WI38 (cell line): ENCODE measurements at regions not wholly inside any gene's neighbourhood (a gene's known extent, or its start where the extent isn't known, plus 50 kb on each side); places are given as distances from the start of the nearest gene placed in this dataset.

ENCODE experiments used
- H3K4me3 ChIP-seq: 2 replicates; pipeline ENCODE4 v1.5.1; 2011; ENCODE audit warnings: low read depth, mild to moderate bottlenecking, control low read depth, low read length
- TF ChIP-seq, protein P1 (sequence below): IDR thresholded peaks from 2 replicates; pipeline ENCODE4 v1.5.1; 2012; ENCODE audit warnings: low read depth, mild to moderate bottlenecking, control low read depth, low read length

DNA sequence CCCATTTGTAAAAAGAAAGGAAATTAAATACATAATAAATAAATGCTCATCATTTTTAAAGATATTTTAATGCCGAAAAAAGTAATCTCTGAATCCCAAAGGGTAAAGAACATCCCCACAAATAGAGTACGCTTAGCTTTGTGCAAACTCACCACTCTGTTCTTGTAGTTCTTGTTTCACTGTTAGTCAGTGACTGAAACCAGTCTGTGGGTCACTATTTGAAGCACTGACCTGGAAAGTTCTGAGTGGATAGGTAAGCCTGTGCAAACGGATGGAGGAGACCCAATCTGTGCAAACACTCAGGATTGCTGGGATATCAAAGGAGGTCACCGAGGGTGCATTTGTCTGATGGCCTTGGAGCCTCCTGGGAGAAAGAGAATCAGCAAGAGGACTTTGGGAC is 68.1 kb upstream of the TSPAN11 start:
- TF ChIP-seq, protein P1, sequence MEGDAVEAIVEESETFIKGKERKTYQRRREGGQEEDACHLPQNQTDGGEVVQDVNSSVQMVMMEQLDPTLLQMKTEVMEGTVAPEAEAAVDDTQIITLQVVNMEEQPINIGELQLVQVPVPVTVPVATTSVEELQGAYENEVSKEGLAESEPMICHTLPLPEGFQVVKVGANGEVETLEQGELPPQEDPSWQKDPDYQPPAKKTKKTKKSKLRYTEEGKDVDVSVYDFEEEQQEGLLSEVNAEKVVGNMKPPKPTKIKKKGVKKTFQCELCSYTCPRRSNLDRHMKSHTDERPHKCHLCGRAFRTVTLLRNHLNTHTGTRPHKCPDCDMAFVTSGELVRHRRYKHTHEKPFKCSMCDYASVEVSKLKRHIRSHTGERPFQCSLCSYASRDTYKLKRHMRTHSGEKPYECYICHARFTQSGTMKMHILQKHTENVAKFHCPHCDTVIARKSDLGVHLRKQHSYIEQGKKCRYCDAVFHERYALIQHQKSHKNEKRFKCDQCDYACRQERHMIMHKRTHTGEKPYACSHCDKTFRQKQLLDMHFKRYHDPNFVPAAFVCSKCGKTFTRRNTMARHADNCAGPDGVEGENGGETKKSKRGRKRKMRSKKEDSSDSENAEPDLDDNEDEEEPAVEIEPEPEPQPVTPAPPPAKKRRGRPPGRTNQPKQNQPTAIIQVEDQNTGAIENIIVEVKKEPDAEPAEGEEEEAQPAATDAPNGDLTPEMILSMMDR, result no peak
- H3K4me3 ChIP-seq, result no peak overlapping the region

- no peak overlapping the region for H3K4me3 ChIP-seq
- TF ChIP-seq, protein P1, result no peak
Measured at GRCh38 chr12:30853561-30854133, 72.9 kb upstream of the TSPAN11 start.

DNA sequence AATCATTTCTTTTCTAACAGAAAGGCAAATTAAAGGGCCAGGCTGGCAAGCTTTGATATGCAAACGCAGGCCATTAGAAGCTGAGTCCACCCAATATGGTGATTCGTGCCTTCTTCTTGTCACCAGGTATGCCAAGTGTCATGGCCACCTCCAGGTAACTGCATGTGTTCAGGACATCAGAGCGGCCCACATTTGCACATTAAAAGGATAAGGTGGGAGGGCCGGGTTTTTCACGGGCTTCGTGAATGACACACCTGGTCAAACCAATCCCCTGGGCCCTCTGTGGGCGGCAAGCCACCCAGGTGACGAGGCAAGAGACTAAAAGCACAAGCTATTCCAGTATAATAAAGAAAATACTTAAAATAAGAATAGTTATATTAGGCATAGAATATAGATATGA is 75.9 kb upstream of the TSPAN11 start:
- no peak overlapping the region for H3K4me3 ChIP-seq
- TF ChIP-seq, protein P1, result no peak

GRCh38 chr12:30847259-30847658 is 79.3 kb upstream of the TSPAN11 start:
- TF ChIP-seq, protein P1, result peak; percentile 47; the same call in 1 of the 2 replicates
- H3K4me3 ChIP-seq, result no peak overlapping the region

- TF ChIP-seq, protein P1, result no peak
- H3K4me3 ChIP-seq, result no peak overlapping the region
Measured at GRCh38 chr12:30846776-30847175, 79.8 kb upstream of the TSPAN11 start.

DNA sequence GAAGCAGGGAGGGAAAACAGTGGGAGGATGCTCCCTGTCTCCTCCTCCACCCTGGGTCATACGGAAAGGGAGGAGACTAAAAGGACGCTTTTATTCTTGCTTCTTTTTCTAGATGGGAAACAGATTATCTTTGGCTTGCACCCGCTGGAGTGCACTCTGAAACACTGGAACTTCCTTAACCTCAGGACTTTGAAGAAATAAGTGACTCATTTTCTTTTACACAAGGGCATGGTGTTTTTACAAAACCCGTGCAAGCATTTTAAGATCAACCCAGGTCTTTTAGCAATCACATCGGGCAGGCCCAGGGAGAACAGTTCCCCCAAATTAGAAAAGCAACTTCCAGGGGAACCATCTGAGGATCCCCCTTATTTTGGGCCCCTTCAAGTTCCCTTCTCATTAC is 80.9 kb upstream of the TSPAN11 start:
- no peak overlapping the region for H3K4me3 ChIP-seq
- TF ChIP-seq, protein P1, result no peak

GRCh38 chr12:30843211-30843610 is 83.3 kb upstream of the TSPAN11 start:
- TF ChIP-seq, protein P1, result no peak
- no peak overlapping the region for H3K4me3 ChIP-seq
